Epithelial cell of esophagus (primary cell): ENCODE measurements at regions not wholly inside any gene's neighbourhood (a gene's known extent, or its start where the extent isn't known, plus 50 kb on each side); places are given as distances from the start of the nearest gene placed in this dataset.

Experiments used
- DNase-seq: peaks from one replicate; pipeline ENCODE4 v3.0.0; 2010; ENCODE audit warnings: low read depth
- H3K4me3 ChIP-seq: 2 replicates; pipeline ENCODE4 v1.5.1; 2011; ENCODE audit warnings: mild to moderate bottlenecking, low read length, control low read depth
- TF ChIP-seq, protein P1 (sequence below): IDR thresholded peaks from 2 replicates; pipeline ENCODE4 v1.5.1; 2011; ENCODE audit warnings: low read depth, mild to moderate bottlenecking, low read length, control low read depth, inconsistent platforms; ENCODE audit not compliant: insufficient read depth; ENCODE audit errors: missing control alignments

DNA sequence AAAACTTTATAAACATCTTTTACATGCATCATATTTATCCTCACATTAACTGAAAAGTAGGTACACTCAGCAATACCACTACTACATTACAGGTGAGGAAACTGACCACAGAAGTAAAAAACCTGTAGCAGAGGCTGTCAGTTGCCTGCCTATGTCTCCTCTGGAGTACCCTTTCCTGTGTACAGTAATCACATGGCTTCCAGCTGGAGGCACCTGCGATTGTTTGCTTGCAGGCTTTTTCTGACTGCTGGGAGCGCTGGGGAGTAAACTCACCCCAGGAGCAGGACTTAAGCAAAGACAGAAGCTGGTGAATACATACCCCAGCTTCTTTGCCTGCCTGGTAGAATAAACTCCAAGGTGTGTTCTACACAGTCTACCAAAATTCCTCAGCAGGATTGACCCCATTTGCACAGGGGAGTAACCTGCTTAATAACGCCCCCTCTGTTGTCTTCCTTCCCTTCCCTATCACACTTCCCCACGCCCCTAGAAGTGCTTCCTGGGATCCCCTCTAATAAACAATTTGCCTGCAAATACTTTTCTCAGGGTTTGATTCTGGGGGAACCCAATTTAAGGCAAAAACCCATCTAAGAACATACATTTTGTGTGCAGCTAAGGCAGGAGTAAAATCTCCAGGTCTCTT is 138.9 kb downstream of the PTH2R start:
- no peak for DNase-seq
- TF ChIP-seq, protein P1, sequence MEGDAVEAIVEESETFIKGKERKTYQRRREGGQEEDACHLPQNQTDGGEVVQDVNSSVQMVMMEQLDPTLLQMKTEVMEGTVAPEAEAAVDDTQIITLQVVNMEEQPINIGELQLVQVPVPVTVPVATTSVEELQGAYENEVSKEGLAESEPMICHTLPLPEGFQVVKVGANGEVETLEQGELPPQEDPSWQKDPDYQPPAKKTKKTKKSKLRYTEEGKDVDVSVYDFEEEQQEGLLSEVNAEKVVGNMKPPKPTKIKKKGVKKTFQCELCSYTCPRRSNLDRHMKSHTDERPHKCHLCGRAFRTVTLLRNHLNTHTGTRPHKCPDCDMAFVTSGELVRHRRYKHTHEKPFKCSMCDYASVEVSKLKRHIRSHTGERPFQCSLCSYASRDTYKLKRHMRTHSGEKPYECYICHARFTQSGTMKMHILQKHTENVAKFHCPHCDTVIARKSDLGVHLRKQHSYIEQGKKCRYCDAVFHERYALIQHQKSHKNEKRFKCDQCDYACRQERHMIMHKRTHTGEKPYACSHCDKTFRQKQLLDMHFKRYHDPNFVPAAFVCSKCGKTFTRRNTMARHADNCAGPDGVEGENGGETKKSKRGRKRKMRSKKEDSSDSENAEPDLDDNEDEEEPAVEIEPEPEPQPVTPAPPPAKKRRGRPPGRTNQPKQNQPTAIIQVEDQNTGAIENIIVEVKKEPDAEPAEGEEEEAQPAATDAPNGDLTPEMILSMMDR, result no peak
- no peak overlapping the region for H3K4me3 ChIP-seq

DNA sequence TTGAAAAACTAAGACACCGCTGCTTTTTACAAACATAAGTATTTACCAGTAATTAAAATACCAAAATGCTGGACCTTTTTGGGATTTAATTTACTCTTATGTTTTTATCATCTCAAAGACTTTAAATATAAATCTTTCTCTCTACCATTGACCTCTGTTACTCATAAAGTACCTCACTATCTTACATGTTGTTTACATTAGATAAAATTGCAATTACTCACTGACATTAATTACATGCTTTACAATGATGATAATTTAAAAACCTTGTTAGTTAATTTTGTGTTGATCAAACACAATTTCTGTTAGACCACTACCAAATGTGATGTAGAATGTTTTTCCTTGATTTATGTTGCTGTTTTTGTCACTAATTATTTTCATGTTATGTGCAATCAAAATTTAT is 139.5 kb downstream of the PTH2R start:
- TF ChIP-seq, protein P1, result no peak
- no peak for DNase-seq
- no peak overlapping the region for H3K4me3 ChIP-seq

DNA sequence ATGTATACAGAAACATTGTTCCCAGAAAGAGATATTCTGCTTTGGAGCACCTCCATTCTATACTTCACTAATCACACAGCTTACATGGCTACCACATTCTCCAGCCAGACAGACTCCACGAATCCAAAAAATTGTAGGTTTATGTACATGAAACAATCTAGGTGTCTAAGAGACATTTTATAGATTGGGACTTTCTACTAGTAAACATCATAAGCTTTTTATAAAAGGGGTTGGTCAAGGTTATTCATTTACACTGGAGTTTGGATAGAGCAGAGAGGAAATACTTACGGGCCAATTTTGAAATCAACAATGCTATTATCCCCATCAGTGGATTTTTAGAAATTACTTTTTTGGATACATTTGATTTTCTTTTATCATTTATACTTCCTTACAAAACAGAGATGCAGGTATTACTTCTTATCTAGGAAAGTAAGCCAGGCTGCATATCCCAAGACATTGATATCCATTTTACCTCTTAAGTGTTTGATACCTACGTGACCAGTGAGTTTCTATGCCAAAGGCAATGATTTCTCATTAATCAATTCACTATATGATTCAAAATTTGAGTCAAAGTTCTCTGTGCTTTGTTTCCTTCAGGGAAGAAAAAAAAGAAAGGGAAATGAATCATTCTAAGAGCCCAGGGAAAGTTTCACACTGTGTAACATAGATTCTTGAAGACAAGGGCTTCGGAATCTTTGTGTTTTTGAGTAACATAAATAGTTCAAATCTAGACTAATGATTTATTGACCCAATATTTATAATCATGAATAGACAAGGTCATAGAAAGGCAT is 140.5 kb downstream of the PTH2R start:
- TF ChIP-seq, protein P1, result no peak
- no peak overlapping the region for H3K4me3 ChIP-seq
- peak; percentile 8 for DNase-seq

DNA sequence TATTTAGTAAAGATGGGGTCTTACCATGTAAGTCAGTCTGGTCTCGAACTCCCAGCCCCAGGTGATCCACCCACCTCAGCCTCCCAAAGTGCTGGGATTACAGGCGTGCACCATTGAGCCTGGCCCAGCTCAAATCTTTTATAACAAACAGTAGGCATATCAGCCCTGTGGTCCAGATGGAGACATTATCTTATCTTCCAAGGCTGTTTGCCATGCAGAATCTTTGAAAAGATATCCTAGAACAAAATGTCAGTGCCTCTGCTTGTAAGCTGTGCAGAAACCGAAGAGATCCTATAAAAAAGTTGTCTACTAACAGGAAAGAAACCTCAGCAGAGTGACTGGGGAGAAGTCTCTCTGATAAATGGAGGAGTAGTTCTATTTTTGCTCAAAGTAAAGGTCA is 142.1 kb downstream of the PTH2R start:
- no peak overlapping the region for H3K4me3 ChIP-seq
- no peak for DNase-seq
- TF ChIP-seq, protein P1, result no peak

DNA sequence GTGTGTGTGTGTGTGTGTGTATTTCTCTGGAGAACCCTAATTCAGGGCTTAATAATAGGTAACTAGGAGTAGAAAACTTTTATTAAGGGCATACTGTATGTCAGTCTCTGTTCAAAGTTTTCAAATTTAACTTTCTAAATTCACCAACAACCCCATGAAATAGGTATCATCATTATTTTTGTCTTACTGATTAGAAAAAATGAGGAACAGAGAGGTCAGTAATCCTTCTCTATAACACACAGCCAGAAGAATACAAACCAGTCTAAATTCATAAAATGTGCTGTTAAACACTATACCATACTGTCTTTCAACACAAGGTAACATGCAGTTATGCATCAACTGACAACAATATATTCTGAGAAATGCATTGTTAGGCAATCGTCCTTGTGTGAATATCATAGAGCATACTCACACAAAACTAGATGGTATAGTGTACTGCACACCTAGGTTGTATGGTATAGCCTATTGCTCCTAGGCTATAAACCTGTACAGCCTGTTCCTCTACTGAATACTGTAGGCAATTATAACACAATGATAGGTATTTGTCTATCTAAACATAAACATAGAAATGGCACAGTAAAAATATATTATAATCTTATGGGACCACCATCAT is 143.1 kb downstream of the PTH2R start:
- TF ChIP-seq, protein P1, result no peak
- DNase-seq, result peak; percentile 34
- H3K4me3 ChIP-seq, result no peak overlapping the region

DNA sequence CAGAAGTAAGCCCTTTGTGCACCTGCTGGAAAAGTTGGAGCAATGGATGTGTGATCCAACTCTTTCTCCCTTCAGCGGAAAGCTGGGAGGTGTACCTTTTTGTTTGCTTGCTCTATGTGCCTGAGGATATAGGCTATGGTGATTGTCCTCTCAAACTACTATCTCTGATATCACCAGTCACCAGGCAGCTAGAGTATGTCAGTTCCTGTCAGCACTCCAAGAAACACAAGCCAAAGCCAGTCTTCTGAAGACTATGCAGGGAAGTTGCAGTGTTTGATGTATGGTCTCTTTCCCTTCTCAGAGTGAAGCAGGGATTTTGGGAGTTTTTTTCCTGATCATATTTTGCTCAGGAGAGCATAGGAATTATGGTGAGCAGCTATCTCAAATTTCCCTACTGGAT is 146.4 kb downstream of the PTH2R start:
- TF ChIP-seq, protein P1, result no peak
- no peak overlapping the region for H3K4me3 ChIP-seq
- no peak for DNase-seq
